Hematopoietic multipotent progenitor cell treated with erythropoietin and hydrocortisone succinate and interleukin-3 and kit ligand, for 17 days (in vitro differentiated cells): ENCODE measurements at regions not wholly inside any gene's neighbourhood (a gene's known extent, or its start where the extent isn't known, plus 50 kb on each side); places are given as distances from the start of the nearest gene placed in this dataset.

Experiments used
- DNase-seq: peaks from one replicate; pipeline ENCODE4 v3.0.0-alpha.2; 2015; ENCODE audit warnings: low spot score

- DNase-seq = no peak
Observed at GRCh38 chr5:93055561-93055960, 525.5 kb downstream of the NR2F1-AS1 start.

- no peak for DNase-seq
Observed at GRCh38 chr5:93054424-93055163, 526.4 kb downstream of the NR2F1-AS1 start.

GRCh38 chr5:93053825-93054224, 527.2 kb downstream of the NR2F1-AS1 start:
- DNase-seq = no peak

GRCh38 chr5:93048858-93049257, 532.2 kb downstream of the NR2F1-AS1 start:
- DNase-seq = no peak

- DNase-seq = no peak
Observed at GRCh38 chr5:93044859-93045666, 536.0 kb downstream of the NR2F1-AS1 start.

DNA sequence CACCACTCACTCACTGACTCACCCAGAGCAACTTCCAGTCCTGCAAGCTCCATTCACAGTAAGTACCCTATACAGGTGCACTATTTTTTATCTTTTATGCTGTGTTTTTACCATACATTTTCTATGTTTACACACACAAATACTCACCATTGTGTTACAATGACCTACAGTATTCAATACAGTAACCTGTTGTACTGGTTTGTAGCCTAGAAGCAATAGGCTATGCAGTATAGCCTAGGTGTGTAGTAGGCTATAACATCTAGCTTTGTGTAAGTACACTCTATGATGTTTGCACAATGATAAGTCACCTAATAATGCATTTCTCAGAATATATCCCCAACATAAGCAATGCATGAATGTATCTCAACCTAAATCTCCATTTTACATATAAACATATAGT, 541.1 kb downstream of the NR2F1-AS1 start:
- DNase-seq = no peak

- no peak for DNase-seq
Observed at GRCh38 chr5:93034621-93035590, 546.1 kb downstream of the NR2F1-AS1 start.

GRCh38 chr5:93022796-93023447, 558.1 kb downstream of the NR2F1-AS1 start:
- no peak for DNase-seq

- no peak for DNase-seq
Observed at GRCh38 chr5:93022211-93022610, 558.8 kb downstream of the NR2F1-AS1 start.

DNA sequence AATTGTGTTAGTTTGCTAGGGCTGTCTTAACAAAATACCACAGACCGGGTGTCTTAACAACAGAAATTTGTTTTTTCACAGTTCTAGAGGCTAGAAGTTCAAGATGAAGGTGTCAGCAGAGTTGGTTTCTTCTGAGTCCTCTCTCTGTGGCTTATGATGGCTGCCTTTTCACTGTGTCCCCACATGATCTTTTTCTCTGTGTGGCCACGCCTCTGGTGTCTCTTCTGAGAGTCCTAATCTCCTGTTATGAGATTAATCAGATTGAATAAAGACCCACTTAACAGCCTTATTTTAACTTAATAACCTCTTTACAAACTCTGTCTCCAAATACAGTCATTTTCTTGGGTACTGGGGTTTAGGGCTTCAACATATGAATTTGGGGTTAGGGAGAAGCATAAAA, 561.1 kb downstream of the NR2F1-AS1 start:
- DNase-seq = no peak

DNA sequence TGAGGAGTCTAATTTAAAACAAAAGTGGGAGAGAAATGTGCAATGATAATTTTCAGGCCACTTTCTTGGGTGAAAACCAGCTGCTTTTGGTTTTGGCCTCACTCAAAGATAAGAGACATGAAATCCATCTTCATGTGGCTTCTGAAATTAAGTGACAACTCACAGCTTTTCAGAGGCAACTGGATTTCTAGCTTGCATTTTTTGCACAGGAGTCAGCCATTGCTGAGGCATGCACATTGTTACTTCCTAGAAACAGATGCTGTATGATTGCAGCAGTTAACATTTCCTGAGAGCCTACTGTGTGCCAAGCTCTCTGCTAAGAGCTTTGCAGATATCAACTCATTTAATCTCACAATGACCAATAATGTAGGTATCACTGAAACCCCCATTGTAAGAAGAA, 562.6 kb downstream of the NR2F1-AS1 start:
- no peak for DNase-seq

GRCh38 chr5:93017849-93018248, 563.2 kb downstream of the NR2F1-AS1 start:
- DNase-seq = no peak

DNA sequence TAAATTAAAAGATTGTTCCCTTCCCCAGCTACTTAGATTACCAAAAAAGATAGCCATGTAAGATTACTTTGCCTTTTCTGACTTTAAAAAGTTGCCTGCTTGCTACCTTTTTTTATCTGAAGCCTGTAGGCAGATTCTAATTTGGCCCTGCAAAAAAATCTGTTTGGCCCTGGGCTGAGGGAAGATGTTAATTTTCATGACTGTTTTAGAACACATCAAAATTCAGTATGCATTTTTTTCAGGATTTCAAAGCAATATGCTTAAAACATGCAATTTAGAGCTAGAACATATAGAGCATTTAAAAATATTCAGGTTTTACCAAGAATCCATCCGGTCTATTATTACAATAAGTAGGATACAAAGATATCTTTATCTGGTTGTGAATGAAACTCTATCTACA, 563.6 kb downstream of the NR2F1-AS1 start:
- no peak for DNase-seq

DNA sequence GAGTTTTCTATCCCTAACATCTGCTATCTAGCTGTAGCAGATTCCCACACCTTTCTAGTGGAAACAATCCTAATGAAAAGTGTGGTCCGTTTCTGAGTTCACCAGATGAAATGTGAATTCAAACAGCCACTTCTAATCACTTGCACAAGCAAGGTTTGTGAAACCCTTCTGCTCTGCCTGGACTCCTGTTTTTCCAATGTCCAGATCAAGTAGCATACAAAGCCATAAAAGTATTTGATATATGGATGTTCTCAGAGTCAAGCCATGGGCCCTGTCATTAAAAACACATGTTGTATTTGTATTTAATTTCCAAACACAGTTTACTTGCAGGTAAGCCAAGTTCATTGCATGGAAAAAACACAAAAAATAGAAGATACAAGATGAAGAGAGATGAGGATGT, 570.4 kb downstream of the NR2F1-AS1 start:
- no peak for DNase-seq

DNA sequence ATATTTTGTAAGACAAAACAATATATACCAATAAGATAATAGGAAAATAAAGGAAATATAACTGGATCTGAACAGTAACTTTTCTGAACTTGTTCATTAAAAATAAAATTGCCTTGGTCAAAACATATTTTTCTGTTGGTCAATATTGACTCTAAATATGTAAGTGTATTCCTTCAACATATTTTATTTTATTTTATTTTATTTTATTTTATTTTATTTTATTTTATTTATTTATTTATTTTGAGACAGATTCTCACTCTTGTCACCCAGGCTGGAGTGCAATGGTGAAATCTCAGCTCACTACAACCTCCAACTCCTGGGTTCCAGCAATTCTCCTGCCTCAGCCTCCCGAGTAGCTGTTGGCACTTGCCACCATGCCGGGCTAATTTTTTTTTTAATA, 571.0 kb downstream of the NR2F1-AS1 start:
- no peak for DNase-seq

GRCh38 chr5:93008502-93009207, 572.4 kb downstream of the NR2F1-AS1 start:
- DNase-seq = no peak

- DNase-seq = no peak
Observed at GRCh38 chr5:93006915-93007314, 574.1 kb downstream of the NR2F1-AS1 start.

DNA sequence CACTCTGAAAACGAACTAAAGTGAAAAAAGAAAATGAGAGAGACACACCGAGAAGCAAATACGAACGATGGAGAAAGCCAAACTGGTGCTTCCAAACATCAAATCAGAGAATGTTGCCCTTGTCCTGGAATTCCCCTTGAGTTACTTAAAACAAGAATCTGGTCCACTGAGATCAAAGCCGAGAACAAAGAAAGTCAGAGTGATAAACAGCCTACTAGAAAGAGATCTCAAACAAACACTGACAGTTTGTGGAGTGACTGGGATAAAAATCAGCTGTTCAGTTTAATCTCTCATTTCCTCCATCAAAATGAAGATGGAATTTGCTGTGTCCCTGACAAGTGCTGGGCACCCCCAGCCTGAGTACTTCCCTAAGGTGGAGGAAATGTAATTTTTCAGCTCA, 582.6 kb downstream of the NR2F1-AS1 start:
- no peak for DNase-seq

- DNase-seq = no peak
Observed at GRCh38 chr5:92994392-92994791, 586.6 kb downstream of the NR2F1-AS1 start.

DNA sequence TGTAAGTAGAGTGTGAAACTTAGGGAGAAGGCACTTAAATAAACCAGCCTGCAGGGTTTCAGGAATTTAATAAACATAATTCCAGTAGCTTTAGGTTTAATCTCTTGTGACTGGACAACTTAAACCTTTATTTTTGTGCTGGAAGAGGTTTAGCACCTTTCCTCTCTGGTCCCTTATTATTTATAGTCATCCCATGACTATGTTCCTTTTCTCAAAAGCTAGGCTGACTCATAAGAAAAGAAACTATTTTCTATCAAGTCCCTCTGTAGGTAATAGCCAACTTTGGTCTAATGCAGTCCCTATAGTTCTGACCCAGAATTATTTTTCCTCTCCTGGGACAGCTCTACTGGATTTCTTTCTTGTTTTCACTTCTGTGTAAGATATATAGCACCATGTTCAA, 588.9 kb downstream of the NR2F1-AS1 start:
- no peak for DNase-seq

- no peak for DNase-seq
Observed at GRCh38 chr5:92991581-92992067, 589.4 kb downstream of the NR2F1-AS1 start.
